ENCODE measurements at regions not wholly inside any gene's neighbourhood (a gene's known extent, or its start where the extent isn't known, plus 50 kb on each side); places are given as distances from the start of the nearest gene placed in this dataset.

GRCh38 chr18:75592527-75592926, 165.0 kb upstream of the SMIM21 start:
- ChIA-PET CTCF (interaction anchor here (1.3 kb wide), 1 partner anchor 9 kb away, joined by 3 read pairs; no protein-coding TSS in a partner anchor), POLR2A (no interaction called here)
- no peak for DNase-seq (ENCODE audit: extremely low spot score)
- no peak for TF ChIP-seq CTCF (IDR thresholded peaks at IDR 0.05; ENCODE audit: control extremely low read depth, extremely low read depth, low read depth, missing control alignments)

GRCh38 chr18:75588412-75588811, 160.9 kb upstream of the SMIM21 start:
- no peak for TF ChIP-seq CTCF (IDR thresholded peaks at IDR 0.05; ENCODE audit: control extremely low read depth, extremely low read depth, low read depth, missing control alignments)
- ChIA-PET POLR2A (no interaction called here), CTCF (no interaction called here)
- no peak for DNase-seq (ENCODE audit: extremely low spot score)

GRCh38 chr18:75587131-75587530, 159.6 kb upstream of the SMIM21 start:
- no peak for DNase-seq (ENCODE audit: extremely low spot score)
- ChIA-PET CTCF (no interaction called here), POLR2A (no interaction called here)
- no peak for TF ChIP-seq CTCF (IDR thresholded peaks at IDR 0.05; ENCODE audit: control extremely low read depth, extremely low read depth, low read depth, missing control alignments)

GRCh38 chr18:75586130-75586889, 158.8 kb upstream of the SMIM21 start:
- ChIA-PET POLR2A (no interaction called here), CTCF (interaction anchor here (0.9 kb wide), 1 partner anchor 35 kb away, joined by 3 read pairs; no protein-coding TSS in a partner anchor)
- no peak for TF ChIP-seq CTCF (IDR thresholded peaks at IDR 0.05; ENCODE audit: control extremely low read depth, extremely low read depth, low read depth, missing control alignments)
- no peak for DNase-seq (ENCODE audit: extremely low spot score)

GRCh38 chr18:75582940-75583339, 155.4 kb upstream of the SMIM21 start:
- no peak for TF ChIP-seq CTCF (IDR thresholded peaks at IDR 0.05; ENCODE audit: control extremely low read depth, extremely low read depth, low read depth, missing control alignments)
- ChIA-PET CTCF (interaction anchor here (1.4 kb wide), 1 partner anchor 9 kb away, joined by 3 read pairs; no protein-coding TSS in a partner anchor), POLR2A (no interaction called here)
- DNase-seq (ENCODE audit: extremely low spot score): no peak

GRCh38 chr18:75582406-75582821, 154.9 kb upstream of the SMIM21 start:
- POLR2A ChIA-PET: no interaction called here
- TF ChIP-seq CTCF (IDR thresholded peaks at IDR 0.05; ENCODE audit: control extremely low read depth, extremely low read depth, low read depth, missing control alignments): no peak
- no peak for DNase-seq (ENCODE audit: extremely low spot score)
- CTCF ChIA-PET: no interaction called here
